ENCODE measurements at regions not wholly inside any gene's neighbourhood (a gene's known extent, or its start where the extent isn't known, plus 50 kb on each side); places are given as distances from the start of the nearest gene placed in this dataset.
"Not testable (repeated sequence)": the region's sequence is repeated elsewhere in the genome, so short reads cannot be mapped to it uniquely, and the experiment has no call there.

DNA sequence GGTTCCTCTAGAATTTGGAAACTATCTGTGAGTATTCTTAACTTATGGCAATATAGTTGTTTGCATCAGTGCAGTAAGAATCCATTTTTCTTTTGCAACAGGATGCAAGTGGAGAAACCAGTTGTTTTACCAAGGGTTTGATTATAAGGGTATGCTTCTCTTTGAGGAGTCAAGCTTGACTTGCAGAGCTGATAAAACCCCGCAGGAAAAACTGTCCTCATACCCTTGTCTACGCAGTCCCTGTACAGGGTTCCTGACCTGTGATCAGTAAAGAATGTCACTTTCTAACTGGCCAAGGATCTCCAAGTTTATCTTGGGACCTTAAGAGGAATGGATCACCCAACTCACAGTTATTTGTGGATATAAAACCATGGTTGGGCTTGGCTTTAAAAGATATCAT is 161.1 kb upstream of the OLIG3 start:
- no peak for DNase-seq (ENCODE audit: low read depth)

GRCh38 chr6:137656735-137657134 is 162.5 kb upstream of the OLIG3 start:
- no peak for DNase-seq (ENCODE audit: low read depth)

GRCh38 chr6:137657351-137657911 is 163.2 kb upstream of the OLIG3 start:
- DNase-seq (ENCODE audit: low read depth), result peak; percentile 56

DNA sequence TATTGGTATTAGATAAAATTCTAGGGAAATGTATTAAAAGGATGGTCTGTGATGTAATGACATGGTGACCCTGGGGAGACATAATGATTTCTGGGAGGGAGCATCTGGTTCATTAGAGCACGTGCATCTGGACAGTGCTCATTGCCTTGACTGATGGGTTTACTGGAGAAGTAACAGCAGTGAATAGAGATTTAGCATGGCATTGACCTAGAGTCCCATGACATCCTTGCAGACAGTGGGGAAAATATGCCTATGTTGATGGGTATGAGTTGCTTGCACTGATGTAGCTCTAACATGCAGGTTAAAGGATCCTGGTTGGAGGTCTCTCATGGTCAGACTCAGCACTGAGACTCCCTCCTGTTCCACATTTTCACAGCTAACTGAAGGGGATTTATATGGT is 164.1 kb upstream of the OLIG3 start:
- DNase-seq (ENCODE audit: low read depth), result no peak

GRCh38 chr6:137659871-137660270 is 165.7 kb upstream of the OLIG3 start:
- DNase-seq (ENCODE audit: low read depth), result no peak

DNA sequence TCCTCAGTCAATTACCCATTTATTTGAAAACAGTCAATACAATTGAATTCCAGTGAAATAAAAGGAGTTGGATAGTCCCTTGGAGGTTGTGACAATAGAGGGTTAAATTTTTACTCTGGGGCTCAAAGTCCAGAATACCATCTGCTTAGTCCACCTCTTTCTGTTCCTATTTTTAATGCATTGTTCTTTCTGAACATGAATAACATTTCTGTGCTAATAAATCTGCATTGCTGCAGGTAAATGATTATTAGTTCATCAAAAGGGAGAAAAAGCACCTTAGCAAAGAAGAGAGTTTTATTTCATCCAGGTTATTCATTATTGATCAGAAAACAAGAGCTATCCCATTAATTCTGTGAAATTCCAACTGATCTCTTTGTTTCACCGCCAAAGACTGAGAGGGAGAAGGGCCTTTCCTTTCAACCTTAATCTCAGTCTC is 166.1 kb upstream of the OLIG3 start:
- DNase-seq (ENCODE audit: low read depth), result no peak

DNA sequence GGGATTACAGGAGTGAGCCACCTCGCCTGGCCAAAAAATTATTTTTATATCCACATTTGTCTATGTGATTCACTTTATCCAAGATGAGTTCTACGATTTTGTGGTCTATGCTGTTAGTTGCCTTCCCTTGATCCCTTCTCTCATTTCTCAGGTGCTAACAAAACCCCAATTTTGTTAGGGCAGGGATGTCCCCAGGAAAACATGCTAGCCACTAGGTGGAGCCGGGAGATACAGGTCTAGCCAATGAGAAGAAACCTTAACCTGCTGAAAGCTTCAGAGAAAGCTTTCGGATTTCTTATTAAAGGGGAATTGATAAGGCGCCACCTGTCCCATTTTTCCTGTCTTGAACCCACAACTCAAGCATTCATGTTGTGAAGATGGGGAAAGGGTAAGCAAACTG is 167.4 kb upstream of the OLIG3 start:
- DNase-seq (ENCODE audit: low read depth), result peak; percentile 39

GRCh38 chr6:137664183-137664582 is 170.0 kb upstream of the OLIG3 start:
- no peak for DNase-seq (ENCODE audit: low read depth)

DNA sequence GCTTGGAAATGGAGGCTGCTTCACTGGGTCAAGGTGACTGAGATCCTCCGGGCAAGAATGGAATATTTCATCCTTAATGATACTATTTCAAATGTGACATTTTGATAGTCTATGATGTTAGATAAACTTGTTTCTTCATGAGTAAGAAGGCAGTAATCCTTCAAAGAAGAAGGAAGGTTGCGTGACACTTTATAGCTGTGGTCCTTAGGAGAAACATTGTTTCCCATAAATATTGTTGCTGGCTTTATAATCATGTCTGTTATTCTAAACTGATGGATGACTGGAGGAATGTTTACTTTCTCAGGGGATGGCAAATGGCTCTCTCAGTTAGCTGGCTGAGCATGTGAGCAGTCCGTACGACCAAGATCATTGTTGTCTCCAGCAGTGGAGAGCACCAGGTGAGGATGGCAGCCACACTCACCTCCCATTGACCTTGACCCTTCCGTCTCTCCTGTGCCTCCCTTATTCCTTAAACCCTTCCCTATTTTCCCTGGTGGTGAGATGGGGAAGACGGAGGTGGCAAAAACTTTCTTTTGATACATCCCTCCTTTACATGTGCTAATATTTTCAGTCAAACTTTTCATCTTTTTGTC is 171.2 kb upstream of the OLIG3 start:
- DNase-seq (ENCODE audit: low read depth), result peak; percentile 70

GRCh38 chr6:137666202-137666774 is 172.1 kb upstream of the OLIG3 start:
- DNase-seq (ENCODE audit: low read depth), result no peak

GRCh38 chr6:137673603-137674002 is 179.4 kb upstream of the OLIG3 start:
- no peak for DNase-seq (ENCODE audit: low read depth)

GRCh38 chr6:137676888-137677287 is 182.7 kb upstream of the OLIG3 start:
- no peak for DNase-seq (ENCODE audit: low read depth)

DNA sequence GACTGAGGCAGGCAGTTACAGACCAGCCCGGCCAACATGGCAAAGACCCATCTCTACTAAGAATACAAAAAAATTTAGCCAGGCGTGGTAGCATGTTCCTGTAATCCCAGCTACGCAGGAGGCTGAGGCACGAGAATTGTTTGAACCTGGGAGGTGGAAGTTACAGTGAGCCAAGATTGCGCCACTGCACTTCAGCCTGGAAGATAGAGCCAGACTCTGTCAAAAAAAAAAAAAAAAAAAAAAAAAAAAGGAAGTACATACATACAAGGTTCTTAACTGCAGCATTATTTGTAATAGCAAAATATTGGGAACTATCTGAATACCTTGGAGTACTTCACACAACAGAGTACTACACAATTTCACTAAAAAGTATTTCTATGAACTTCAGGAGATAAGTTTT is 183.5 kb upstream of the OLIG3 start:
- no peak for DNase-seq (ENCODE audit: low read depth)

- DNase-seq (ENCODE audit: low read depth), result no peak
Measured at GRCh38 chr6:137678451-137678850, 184.3 kb upstream of the OLIG3 start.

- peak; percentile 87 for DNase-seq (ENCODE audit: low read depth)
Measured at GRCh38 chr6:137680705-137681346, 186.2 kb upstream of the TNFAIP3 start.

GRCh38 chr6:137681445-137682009 is 185.5 kb upstream of the TNFAIP3 start:
- DNase-seq (ENCODE audit: low read depth), result peak; percentile 40

GRCh38 chr6:137682658-137683057 is 184.4 kb upstream of the TNFAIP3 start:
- not testable (repeated sequence) for DNase-seq (ENCODE audit: low read depth)

- DNase-seq (ENCODE audit: low read depth), result no peak
Measured at GRCh38 chr6:137683916-137684315, 183.1 kb upstream of the TNFAIP3 start.

DNA sequence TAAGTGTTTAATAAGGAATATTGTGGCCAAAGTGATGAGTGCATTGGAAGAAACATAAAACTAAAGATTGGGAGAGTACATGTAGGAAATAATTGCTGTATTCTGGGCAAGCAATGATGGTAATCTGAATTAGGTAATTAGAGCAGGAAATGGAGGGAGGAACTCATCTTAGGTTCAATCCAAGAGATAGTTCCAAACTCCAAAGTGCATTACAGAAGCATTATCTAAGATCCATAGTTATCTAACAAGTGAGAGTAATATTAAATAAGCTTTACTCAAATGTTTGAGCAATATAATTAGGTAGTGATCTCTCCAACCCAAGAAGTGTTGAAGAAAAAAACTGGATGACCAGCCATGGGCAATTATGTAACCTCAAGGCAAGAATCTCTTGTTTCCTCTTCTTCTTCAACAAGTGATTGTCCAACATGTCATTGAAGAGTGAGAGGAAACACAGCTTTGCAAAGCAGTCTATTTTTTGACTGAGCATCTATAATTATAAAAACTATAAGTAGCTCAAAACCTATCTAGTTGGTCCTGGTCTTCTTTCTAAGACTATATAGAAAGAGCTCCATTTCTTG is 181.2 kb upstream of the TNFAIP3 start:
- DNase-seq (ENCODE audit: low read depth), result no peak

DNA sequence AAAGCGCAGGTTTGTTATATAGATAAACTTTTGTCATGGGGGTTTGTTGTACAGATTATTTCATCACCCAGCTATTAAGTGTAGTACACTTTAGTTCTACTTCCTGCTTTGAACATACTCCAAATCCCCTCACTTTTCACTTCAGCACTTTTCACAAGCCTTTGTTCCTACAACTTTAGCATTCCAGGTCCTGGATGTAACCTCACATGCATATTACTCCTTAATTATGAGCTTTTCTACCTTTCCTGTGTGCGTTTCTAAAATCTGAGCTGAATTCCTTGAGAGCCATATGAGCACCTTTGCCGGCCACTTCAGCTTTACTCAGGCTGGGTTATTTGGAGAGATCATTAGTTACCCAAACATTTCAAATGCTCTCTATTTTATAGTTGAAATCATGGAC is 179.2 kb upstream of the TNFAIP3 start:
- DNase-seq (ENCODE audit: low read depth), result no peak

DNA sequence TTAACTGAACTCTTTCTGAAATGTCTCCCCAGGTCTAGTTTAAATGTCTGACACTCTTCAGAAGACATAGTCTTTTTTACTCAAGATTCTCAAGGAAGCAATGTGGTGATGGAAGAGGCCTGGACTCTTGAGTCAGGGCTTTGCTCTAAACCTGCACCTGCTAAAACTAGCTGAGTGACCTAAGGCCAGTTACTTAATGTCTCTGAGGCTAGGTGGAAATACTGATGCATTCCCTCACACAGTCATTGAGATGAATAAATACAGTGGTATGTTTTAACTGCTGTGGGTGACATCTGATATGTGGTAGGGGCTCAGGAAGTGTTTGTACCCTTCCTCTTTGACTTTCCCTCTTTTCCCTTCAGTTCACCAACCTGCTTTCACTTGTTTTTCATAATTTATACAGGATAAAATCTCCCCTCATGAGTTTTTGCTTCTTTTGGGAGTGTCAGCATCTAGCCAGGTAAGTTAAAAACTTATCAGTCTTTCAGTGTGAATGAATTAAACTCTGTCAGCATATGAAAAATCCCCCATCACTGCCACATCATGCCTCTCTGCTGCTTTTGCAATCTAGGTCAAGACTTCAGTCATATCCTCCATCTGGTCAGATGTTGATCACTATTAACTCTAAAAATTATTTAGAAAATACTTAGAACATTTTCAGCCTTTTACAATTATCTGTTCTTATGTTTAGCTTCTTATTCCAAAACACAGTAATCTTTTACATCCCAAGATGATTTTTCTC is 178.7 kb upstream of the TNFAIP3 start:
- DNase-seq (ENCODE audit: low read depth), result no peak

DNA sequence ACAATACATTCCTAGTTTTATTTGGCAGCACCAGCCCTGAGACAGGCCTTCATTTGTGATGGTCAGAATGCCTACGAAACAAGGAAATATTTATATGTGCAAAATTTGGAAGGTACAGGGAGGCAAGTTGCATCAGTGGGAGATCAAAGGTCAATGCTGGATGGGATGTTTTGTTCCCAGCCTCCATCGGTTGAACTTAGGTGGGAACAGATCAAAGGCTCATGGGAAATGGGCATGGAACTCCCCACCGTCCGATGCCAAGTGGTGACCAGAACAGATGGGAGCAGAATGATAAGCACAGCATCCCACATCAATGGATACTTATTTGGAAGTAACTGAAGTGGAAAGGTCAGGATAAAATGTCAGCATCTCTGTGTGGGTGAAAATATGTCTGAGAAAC is 177.7 kb upstream of the TNFAIP3 start:
- DNase-seq (ENCODE audit: low read depth), result no peak
